ENCODE measurements at regions not wholly inside any gene's neighbourhood (a gene's known extent, or its start where the extent isn't known, plus 50 kb on each side); places are given as distances from the start of the nearest gene placed in this dataset.

DNA sequence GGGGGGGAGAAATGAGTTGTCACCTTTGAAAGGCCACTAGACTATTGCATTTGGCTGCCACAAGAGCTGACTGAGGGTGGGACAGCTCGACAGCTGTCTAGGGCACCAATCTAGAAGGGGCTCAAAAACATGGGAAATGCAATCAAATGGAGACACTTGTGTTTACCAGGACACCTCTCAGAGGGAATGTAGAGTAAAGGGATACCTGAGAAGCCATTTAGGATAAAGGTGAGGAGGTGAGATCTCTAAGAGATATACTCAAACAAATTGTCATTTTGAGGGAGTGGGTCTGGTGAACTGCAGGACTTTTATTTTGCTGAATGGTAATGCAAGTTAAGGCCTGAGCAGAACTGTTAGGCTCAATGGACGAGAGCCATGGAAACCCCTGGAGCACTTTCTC, 159.8 kb downstream of the DDX1 start:
- H3K27me3 ChIP-seq (ENCODE audit: control insufficient read depth in 1 of 2, insufficient read depth in 2 of 2, low read length in 2 of 2), result no peaks in the 10 kb centered on the region
- H3K4me1 Mint-ChIP-seq (ENCODE audit: low read depth), result no peaks in the 10 kb centered on the region
- intact Hi-C loops (cut with DNase I, micrococcal nuclease), result no loop called here
- H3K27me3 Mint-ChIP-seq, result peaks cover 8% of the 10 kb centered on the region
- H3K9me3 Mint-ChIP-seq, result no peaks in the 10 kb centered on the region
- H3K27ac Mint-ChIP-seq, result no peak overlapping the region
- no peaks in the 10 kb centered on the region for H3K36me3 Mint-ChIP-seq (ENCODE audit: low read depth)
- H3K36me3 ChIP-seq (ENCODE audit: insufficient read depth, low read length), result no peaks in the 10 kb centered on the region
- ATAC-seq (ENCODE audit: poor library complexity), result no peak
- ChIA-PET POLR2A (no interaction called here), CTCF (no interaction called here)
- no peak overlapping the region for H3K4me3 Mint-ChIP-seq
- H3K9me3 ChIP-seq (ENCODE audit: control insufficient read depth in 1 of 2, insufficient read depth in 1 of 2, low read length in 2 of 2), result peaks cover 0 to 14% of the 10 kb centered on the region in 2 experiments
- TF ChIP-seq, protein P1, sequence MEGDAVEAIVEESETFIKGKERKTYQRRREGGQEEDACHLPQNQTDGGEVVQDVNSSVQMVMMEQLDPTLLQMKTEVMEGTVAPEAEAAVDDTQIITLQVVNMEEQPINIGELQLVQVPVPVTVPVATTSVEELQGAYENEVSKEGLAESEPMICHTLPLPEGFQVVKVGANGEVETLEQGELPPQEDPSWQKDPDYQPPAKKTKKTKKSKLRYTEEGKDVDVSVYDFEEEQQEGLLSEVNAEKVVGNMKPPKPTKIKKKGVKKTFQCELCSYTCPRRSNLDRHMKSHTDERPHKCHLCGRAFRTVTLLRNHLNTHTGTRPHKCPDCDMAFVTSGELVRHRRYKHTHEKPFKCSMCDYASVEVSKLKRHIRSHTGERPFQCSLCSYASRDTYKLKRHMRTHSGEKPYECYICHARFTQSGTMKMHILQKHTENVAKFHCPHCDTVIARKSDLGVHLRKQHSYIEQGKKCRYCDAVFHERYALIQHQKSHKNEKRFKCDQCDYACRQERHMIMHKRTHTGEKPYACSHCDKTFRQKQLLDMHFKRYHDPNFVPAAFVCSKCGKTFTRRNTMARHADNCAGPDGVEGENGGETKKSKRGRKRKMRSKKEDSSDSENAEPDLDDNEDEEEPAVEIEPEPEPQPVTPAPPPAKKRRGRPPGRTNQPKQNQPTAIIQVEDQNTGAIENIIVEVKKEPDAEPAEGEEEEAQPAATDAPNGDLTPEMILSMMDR (IDR thresholded peaks at IDR 0.05), result no peak
- no peak overlapping the region for H3K4me3 ChIP-seq (ENCODE audit: low read length)
- H3K4me1 ChIP-seq (ENCODE audit: insufficient read depth, low read length), result no peaks in the 10 kb centered on the region
- DNase-seq, result no peak
- H3K27ac ChIP-seq (ENCODE audit: low read depth in 1 of 2, low read length in 2 of 2), result no peak overlapping the region

DNA sequence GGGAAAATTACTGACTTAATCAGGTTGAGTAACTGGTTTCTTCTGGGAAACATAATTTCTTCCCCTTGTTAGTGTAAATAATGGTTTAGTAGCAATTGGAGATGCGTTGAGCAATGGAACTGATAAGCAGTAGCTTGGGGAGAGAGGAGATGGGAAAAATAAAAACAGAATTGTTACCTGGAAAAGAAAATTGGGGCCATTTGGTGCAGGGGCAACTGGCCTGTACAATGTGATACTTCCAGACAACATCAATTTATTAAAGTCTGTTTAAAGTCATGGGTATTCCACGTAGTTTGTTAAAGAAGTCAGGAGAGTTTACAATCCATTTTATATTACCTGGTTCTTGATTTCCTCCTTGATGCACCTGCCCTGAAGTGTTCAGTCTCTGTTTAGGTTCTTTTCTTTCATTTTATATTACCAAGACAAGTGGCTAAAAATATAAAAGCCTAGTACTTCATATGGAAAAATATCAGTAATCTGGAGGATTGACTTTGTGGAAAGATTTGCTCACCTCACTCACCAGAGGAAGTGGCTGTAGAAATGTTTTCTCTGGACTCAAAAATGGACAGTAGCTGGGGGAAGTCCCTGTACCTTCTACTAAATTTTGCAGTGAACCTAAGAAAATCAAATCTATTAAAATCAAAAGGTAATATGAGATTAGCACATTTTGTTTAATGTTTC, 161.0 kb downstream of the DDX1 start:
- Mint-ChIP-seq H3K4me3 (no peak overlapping the region), H3K27ac (no peak overlapping the region), H3K36me3 (ENCODE audit: low read depth) (no peaks in the 10 kb centered on the region), H3K27me3 (no peaks in the 10 kb centered on the region), H3K4me1 (ENCODE audit: low read depth) (no peaks in the 10 kb centered on the region), H3K9me3 (no peaks in the 10 kb centered on the region)
- Histone ChIP-seq H3K27me3 (ENCODE audit: control insufficient read depth in 1 of 2, insufficient read depth in 2 of 2, low read length in 2 of 2) (no peaks in the 10 kb centered on the region), H3K4me1 (ENCODE audit: insufficient read depth, low read length) (no peaks in the 10 kb centered on the region), H3K36me3 (ENCODE audit: insufficient read depth, low read length) (no peaks in the 10 kb centered on the region), H3K27ac (ENCODE audit: low read depth in 1 of 2, low read length in 2 of 2) (no peak overlapping the region), H3K4me3 (ENCODE audit: low read length) (no peak overlapping the region), H3K9me3 (ENCODE audit: control insufficient read depth in 1 of 2, insufficient read depth in 1 of 2, low read length in 2 of 2) (peaks cover 0 to 13% of the 10 kb centered on the region in 2 experiments)
- intact Hi-C loops (cut with DNase I, micrococcal nuclease), result no loop called here
- TF ChIP-seq, protein P1 (IDR thresholded peaks at IDR 0.05), result no peak
- POLR2A ChIA-PET, result no interaction called here
- ATAC-seq (ENCODE audit: poor library complexity) (no peak), DNase-seq (no peak)
- CTCF ChIA-PET, result no interaction called here

- no peak overlapping the region for H3K27ac Mint-ChIP-seq
- Histone ChIP-seq H3K9me3 (ENCODE audit: control insufficient read depth in 1 of 2, insufficient read depth in 1 of 2, low read length in 2 of 2) (peaks cover 0 to 7% of the 10 kb centered on the region in 2 experiments), H3K27ac (ENCODE audit: low read depth in 1 of 2, low read length in 2 of 2) (no peak overlapping the region), H3K27me3 (ENCODE audit: control insufficient read depth in 1 of 2, insufficient read depth in 2 of 2, low read length in 2 of 2) (peaks cover 0 to 4% of the 10 kb centered on the region in 2 experiments), H3K4me1 (ENCODE audit: insufficient read depth, low read length) (no peaks in the 10 kb centered on the region), H3K36me3 (ENCODE audit: insufficient read depth, low read length) (no peaks in the 10 kb centered on the region), H3K4me3 (ENCODE audit: low read length) (no peak overlapping the region)
- no peaks in the 10 kb centered on the region for H3K4me1 Mint-ChIP-seq (ENCODE audit: low read depth)
- ChIA-PET CTCF (no interaction called here), POLR2A (no interaction called here)
- H3K9me3 Mint-ChIP-seq, result no peaks in the 10 kb centered on the region
- intact Hi-C loops (cut with DNase I, micrococcal nuclease), result no loop called here
- TF ChIP-seq, protein P1 (IDR thresholded peaks at IDR 0.05), result no peak
- H3K36me3 Mint-ChIP-seq (ENCODE audit: low read depth), result no peaks in the 10 kb centered on the region
- DNase-seq (no peak), ATAC-seq (ENCODE audit: poor library complexity) (no peak)
- H3K27me3 Mint-ChIP-seq, result no peaks in the 10 kb centered on the region
- H3K4me3 Mint-ChIP-seq, result no peak overlapping the region
These were observed 161.6 kb downstream of the DDX1 start for GRCh38 chr2:15753233-15753798.
